ENCODE measurements at regions not wholly inside any gene's neighbourhood (a gene's known extent, or its start where the extent isn't known, plus 50 kb on each side); places are given as distances from the start of the nearest gene placed in this dataset.

GRCh38 chr4:186810613-186811150 lies 87.0 kb upstream of the FAT1 start:
- no peak for TF ChIP-seq CTCF (IDR thresholded peaks at IDR 0.05)
- no peak for TF ChIP-seq POLR2A (IDR thresholded peaks at IDR 0.05)
- no peak for TF ChIP-seq EP300 (IDR thresholded peaks at IDR 0.05; ENCODE audit: low read depth)
- TF ChIP-seq POLR2AphosphoS5 (IDR thresholded peaks at IDR 0.05): no peak
- WGBS, 2 donors (ENCODE audit: low coverage in 1 of 2): 80 to 100% methylated on average over 2 to 3 of the region's 3 CpGs
- Histone ChIP-seq H3K27ac (no peak overlapping the region), H3K4me3 (no peak overlapping the region), H3K36me3 (no peaks in the 10 kb centered on the region), H3K27me3 (no peaks in the 10 kb centered on the region), H3K9me3 (no peaks in the 10 kb centered on the region), H3K4me1 (peaks cover 0 to 25% (median 0%) of the 10 kb centered on the region in 4 donors)
- in situ Hi-C loops (cut with MboI; ENCODE audit: low pct_ligation_motif_present in 1 of 4, low pct_unique_long_range_greater_than_20kb in 1 of 4, low sequenced_read_pairs in 3 of 4): no loop called here
- DNase-seq: no peak
- intact Hi-C loops (cut with DNase I; ENCODE audit: low total_unique reads): no loop called here

GRCh38 chr4:186812592-186812991 lies 88.9 kb upstream of the FAT1 start:
- in situ Hi-C loops (cut with MboI; ENCODE audit: low pct_ligation_motif_present in 1 of 4, low pct_unique_long_range_greater_than_20kb in 1 of 4, low sequenced_read_pairs in 3 of 4): no loop called here
- H3K36me3 ChIP-seq: no peaks in the 10 kb centered on the region
- no peak for DNase-seq
- H3K4me1 ChIP-seq: peaks cover 0 to 21% (median 0%) of the 10 kb centered on the region in 4 donors
- no peaks in the 10 kb centered on the region for H3K9me3 ChIP-seq
- H3K27me3 ChIP-seq: no peaks in the 10 kb centered on the region
- no peak for TF ChIP-seq EP300 (IDR thresholded peaks at IDR 0.05; ENCODE audit: low read depth)
- no peak for TF ChIP-seq CTCF (IDR thresholded peaks at IDR 0.05)
- no peak for TF ChIP-seq POLR2AphosphoS5 (IDR thresholded peaks at IDR 0.05)
- TF ChIP-seq POLR2A (IDR thresholded peaks at IDR 0.05): no peak
- H3K4me3 ChIP-seq: no peak overlapping the region
- H3K27ac ChIP-seq: peak overlapping the region in 1 of 4 donors; percentile 26
- intact Hi-C loops (cut with DNase I; ENCODE audit: low total_unique reads): no loop called here

- Histone ChIP-seq H3K27ac (peak overlapping the region in 3 of 4 donors; percentile 7 to 26 (median 13)), H3K4me1 (peaks cover 0 to 20% (median 0%) of the 10 kb centered on the region in 4 donors), H3K27me3 (no peaks in the 10 kb centered on the region), H3K9me3 (no peaks in the 10 kb centered on the region), H3K4me3 (no peak overlapping the region), H3K36me3 (no peaks in the 10 kb centered on the region)
- in situ Hi-C loops (cut with MboI; ENCODE audit: low pct_ligation_motif_present in 1 of 4, low pct_unique_long_range_greater_than_20kb in 1 of 4, low sequenced_read_pairs in 3 of 4): no loop called here
- WGBS, 2 donors (ENCODE audit: low coverage in 1 of 2): 45 to 49% methylated on average over 2 to 3 of the region's 3 CpGs
- intact Hi-C loops (cut with DNase I; ENCODE audit: low total_unique reads): no loop called here
- no peak for TF ChIP-seq EP300 (IDR thresholded peaks at IDR 0.05; ENCODE audit: low read depth)
- no peak for TF ChIP-seq CTCF (IDR thresholded peaks at IDR 0.05)
- no peak for TF ChIP-seq POLR2AphosphoS5 (IDR thresholded peaks at IDR 0.05)
- no peak for TF ChIP-seq POLR2A (IDR thresholded peaks at IDR 0.05)
- no peak for DNase-seq
Measured at GRCh38 chr4:186813377-186814068, 89.9 kb upstream of the FAT1 start.

DNA sequence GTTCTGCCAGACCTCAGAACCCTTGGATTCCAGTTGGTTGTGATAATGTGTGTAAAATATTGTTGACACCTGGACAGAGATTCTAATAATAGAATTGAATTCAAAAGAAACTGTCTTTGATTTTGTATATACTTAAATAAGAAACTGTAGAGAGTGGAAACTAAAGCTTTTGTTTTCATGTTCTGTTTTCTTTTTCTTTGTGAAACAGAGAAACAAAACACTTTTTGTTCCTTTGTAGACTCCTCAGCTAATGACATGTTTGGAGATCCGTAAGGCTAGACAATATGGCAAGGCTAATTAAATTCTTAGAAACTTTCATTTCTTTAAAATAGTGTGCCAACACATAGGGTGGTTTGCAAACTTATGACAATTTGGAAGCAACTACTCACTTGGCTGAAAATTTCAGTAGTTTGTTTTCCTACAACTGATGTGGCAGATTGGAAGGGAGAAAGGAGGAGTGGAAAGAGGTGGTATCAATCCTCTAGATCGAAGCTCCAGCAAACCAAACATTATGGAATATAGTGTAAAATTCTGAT lies 90.9 kb upstream of the FAT1 start:
- in situ Hi-C loops (cut with MboI; ENCODE audit: low pct_ligation_motif_present in 1 of 4, low pct_unique_long_range_greater_than_20kb in 1 of 4, low sequenced_read_pairs in 3 of 4): no loop called here
- no peak for TF ChIP-seq POLR2AphosphoS5 (IDR thresholded peaks at IDR 0.05)
- no peak for TF ChIP-seq EP300 (IDR thresholded peaks at IDR 0.05; ENCODE audit: low read depth)
- TF ChIP-seq CTCF (IDR thresholded peaks at IDR 0.05): no peak
- no peak for TF ChIP-seq POLR2A (IDR thresholded peaks at IDR 0.05)
- DNase-seq: no peak
- H3K27me3 ChIP-seq: no peaks in the 10 kb centered on the region
- peaks cover 0 to 26% (median 3%) of the 10 kb centered on the region in 4 donors for H3K4me1 ChIP-seq
- intact Hi-C loops (cut with DNase I; ENCODE audit: low total_unique reads): no loop called here
- WGBS, 2 donors (ENCODE audit: low coverage in 1 of 2): 33 to 35% methylated on average over 2 of the region's 2 CpGs
- no peaks in the 10 kb centered on the region for H3K36me3 ChIP-seq
- no peak overlapping the region for H3K4me3 ChIP-seq
- H3K9me3 ChIP-seq: no peaks in the 10 kb centered on the region
- H3K27ac ChIP-seq: no peak overlapping the region

Measured in transverse colon (tissue), 4 donors.